Activated naive CD8-positive, alpha-beta T cell (primary cell): ENCODE measurements at regions not wholly inside any gene's neighbourhood (a gene's known extent, or its start where the extent isn't known, plus 50 kb on each side); places are given as distances from the start of the nearest gene placed in this dataset.
A peak's percentile ranks its signal among the peaks of the same experiment; 100 is the strongest.

Source experiments
- H3K27ac Mint-ChIP-seq: one replicate; pipeline ENCODE4 v1.8.0; 2021; ENCODE audit warnings: mixed read lengths
- H3K27me3 Mint-ChIP-seq: one replicate; pipeline ENCODE4 v1.8.0; 2021; ENCODE audit warnings: mixed read lengths
- H3K36me3 Mint-ChIP-seq: one replicate; pipeline ENCODE4 v1.8.0; 2021; ENCODE audit warnings: mixed read lengths
- H3K4me1 Mint-ChIP-seq: one replicate; pipeline ENCODE4 v1.8.0; 2021; ENCODE audit warnings: low read depth, mixed read lengths
- H3K4me3 Mint-ChIP-seq: one replicate; pipeline ENCODE4 v1.8.0; 2021; ENCODE audit warnings: mild to moderate bottlenecking, mixed read lengths
- H3K9me3 Mint-ChIP-seq: one replicate; pipeline ENCODE4 v1.8.0; 2021; ENCODE audit warnings: low read depth, mixed read lengths

DNA sequence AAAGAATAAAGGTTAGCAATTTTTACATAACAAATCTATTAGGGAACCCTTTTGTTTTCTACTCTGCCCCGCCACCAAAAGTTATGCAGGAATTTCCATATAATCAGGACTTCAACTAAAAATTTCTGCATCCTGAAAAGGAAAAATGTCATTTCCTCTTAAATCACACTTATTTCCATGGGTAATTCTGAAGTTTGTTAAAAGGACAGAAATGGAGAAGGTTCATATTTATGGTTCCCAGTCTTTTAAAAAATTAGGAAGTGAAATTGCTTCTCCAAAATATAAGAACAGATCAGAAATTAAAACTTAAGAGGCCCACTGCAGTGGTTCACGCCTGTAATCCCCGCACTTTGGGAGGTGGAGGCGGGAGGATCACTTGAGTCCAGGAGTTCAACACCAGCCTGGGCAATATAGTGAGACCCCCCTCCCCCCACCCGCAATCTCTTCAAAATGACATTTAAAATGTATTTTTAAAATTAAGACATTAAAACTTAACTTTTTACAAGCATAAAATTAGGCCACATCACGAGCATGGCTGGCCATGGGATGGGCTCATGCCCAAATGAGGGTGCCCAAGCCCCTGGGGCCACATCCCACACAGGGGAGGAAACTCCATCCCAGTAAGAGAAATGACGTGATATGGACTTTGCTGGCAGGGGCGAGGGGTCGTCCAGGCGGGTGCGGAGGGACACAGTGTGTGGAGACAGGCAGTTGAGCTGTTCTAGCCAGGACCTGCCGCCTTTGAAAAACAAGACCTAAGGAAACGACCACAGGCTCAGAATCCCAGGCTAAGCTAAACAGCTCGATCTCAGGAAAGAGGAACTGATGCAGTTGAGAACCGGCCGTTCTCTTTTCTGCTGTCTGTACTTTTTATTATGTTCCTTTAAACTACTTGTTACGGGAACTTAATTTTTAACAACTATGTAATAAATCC, 51.3 kb upstream of the NFE2L3 start:
- H3K9me3 Mint-ChIP-seq = no peaks in the 10 kb centered on the region
- H3K36me3 Mint-ChIP-seq = no peaks in the 10 kb centered on the region
- H3K27ac Mint-ChIP-seq = peak overlapping the region; percentile 88
- peaks cover 53% of the 10 kb centered on the region for H3K4me1 Mint-ChIP-seq
- no peak overlapping the region for H3K4me3 Mint-ChIP-seq
- H3K27me3 Mint-ChIP-seq = no peaks in the 10 kb centered on the region

DNA sequence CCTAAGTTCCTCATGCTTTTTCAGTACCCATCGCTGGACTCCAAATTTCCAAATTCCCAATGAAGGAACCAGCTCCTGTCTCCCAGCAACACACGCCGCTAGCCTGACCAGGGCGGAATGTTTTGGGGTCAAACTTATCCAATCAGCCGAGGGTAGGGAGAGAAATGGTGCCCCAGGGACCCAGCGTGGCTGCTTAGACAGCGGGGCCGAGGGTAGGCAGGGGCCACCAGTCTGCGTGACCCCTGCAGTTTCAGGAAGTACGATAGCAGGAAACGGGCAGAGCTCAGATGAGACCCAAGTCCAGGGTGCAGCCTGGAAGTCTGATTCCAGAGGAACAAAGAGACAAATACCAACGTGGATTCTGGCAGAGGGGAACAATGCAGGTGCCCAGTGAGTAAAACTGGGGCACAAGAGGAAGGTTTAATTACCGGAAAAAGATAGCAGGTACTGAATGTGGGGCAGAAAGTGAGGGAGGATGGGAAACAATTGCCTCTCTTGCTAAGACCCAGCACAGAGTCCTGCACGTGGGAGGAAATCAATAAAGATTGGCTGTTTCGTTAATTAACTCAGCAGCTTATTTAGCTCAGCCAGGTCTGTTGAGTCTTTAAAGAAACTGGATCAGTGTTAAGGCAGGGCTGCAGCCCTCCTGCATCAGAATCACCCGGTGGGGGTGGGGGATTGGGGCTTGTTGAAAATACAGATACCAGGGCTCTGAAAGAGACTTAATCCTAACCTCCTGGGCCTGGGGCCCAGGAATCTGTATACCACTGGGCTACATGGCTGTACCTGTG, 50.4 kb upstream of the NFE2L3 start:
- Mint-ChIP-seq H3K4me3 (peak overlapping the region; percentile 53), H3K27ac (peak overlapping the region; percentile 88)

DNA sequence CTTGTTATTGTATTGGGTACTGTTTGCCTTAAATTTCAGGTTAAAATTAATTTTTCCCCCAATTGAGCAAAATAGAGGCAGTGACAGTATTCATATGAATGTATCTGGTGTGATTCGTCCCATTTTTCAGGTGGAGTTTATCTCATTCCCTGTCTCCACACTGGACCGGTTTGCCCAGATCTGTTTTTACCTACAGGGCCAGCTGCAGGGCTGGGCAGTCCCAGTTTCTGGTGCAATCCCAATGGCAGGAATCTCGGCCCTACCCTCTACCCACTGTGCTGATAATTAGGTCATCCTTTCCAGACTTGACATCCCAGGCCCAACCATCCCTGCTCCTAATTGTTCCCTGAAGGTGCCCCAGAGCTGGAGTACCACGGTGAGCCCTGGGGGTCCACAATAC, 49.8 kb upstream of the NFE2L3 start:
- no peak overlapping the region for H3K4me3 Mint-ChIP-seq
- H3K27me3 Mint-ChIP-seq = no peaks in the 10 kb centered on the region
- H3K36me3 Mint-ChIP-seq = no peaks in the 10 kb centered on the region
- peak overlapping the region; percentile 88 for H3K27ac Mint-ChIP-seq
- peaks cover 40% of the 10 kb centered on the region for H3K4me1 Mint-ChIP-seq
- no peaks in the 10 kb centered on the region for H3K9me3 Mint-ChIP-seq

More for the DNA sequence above, 50.4 kb upstream of the NFE2L3 start:
- Mint-ChIP-seq H3K9me3 (no peaks in the 10 kb centered on the region), H3K27me3 (no peaks in the 10 kb centered on the region), H3K4me1 (peaks cover 47% of the 10 kb centered on the region), H3K36me3 (no peaks in the 10 kb centered on the region)
